Endothelial cell of umbilical vein (primary cell): ENCODE measurements at regions not wholly inside any gene's neighbourhood (a gene's known extent, or its start where the extent isn't known, plus 50 kb on each side); places are given as distances from the start of the nearest gene placed in this dataset.

Experiments used
- EZH2 ChIP-seq: IDR thresholded peaks from 2 replicates; pipeline ENCODE4 v1.6.1; 2012; ENCODE audit warnings: borderline replicate concordance, low read depth, mild to moderate bottlenecking, moderate library complexity, low read length, inconsistent platforms; ENCODE audit not compliant: severe bottlenecking
- FOS ChIP-seq: IDR thresholded peaks from 2 replicates; pipeline ENCODE4 v1.6.1; 2011; ENCODE audit warnings: mild to moderate bottlenecking, low read length, moderate library complexity, borderline replicate concordance; ENCODE audit not compliant: insufficient read depth
- GATA2 ChIP-seq: IDR thresholded peaks from 2 replicates; pipeline ENCODE4 v1.7.0; 2011; ENCODE audit warnings: low read depth, mild to moderate bottlenecking, moderate library complexity, mixed read lengths, low read length; ENCODE audit not compliant: insufficient read length, insufficient read depth
- JUN ChIP-seq: IDR thresholded peaks from 2 replicates; pipeline ENCODE4 v1.6.1; 2011; ENCODE audit warnings: borderline replicate concordance, low read depth; ENCODE audit not compliant: insufficient read length, insufficient read depth
- MYC ChIP-seq: IDR thresholded peaks from one replicate; pipeline ENCODE4 v1.6.1; 2011; ENCODE audit warnings: mild to moderate bottlenecking, low read depth, low read length
- POLR2A ChIP-seq: IDR thresholded peaks from 2 replicates; pipeline ENCODE4 v1.6.1; 2012; ENCODE audit warnings: low read depth, mild to moderate bottlenecking, control low read depth, low read length
- POLR2AphosphoS5 ChIP-seq: IDR thresholded peaks from 2 replicates; pipeline ENCODE4 v1.6.1; 2012; ENCODE audit warnings: low read depth, mild to moderate bottlenecking, control low read depth, low read length, moderate library complexity; ENCODE audit not compliant: insufficient read depth
- TF ChIP-seq, protein P1 (sequence below), 2 donors: IDR thresholded peaks; 1 replicate in 1 of 2; 2 replicates in 1 of 2; pipeline ENCODE4 v1.5.1; 2011; ENCODE audit warnings: low read length in 2 of 2, mild to moderate bottlenecking in 2 of 2, moderate library complexity in 2 of 2, control low read depth in 1 of 2, inconsistent platforms in 1 of 2, low read depth in 1 of 2; ENCODE audit not compliant: insufficient read depth in 1 of 2; ENCODE audit errors: extremely low read depth in 1 of 2
- TF ChIP-seq, protein P2 (sequence below): IDR thresholded peaks from 2 replicates; pipeline ENCODE4 v1.6.1; 2011; ENCODE audit not compliant: insufficient read depth, insufficient read length

DNA sequence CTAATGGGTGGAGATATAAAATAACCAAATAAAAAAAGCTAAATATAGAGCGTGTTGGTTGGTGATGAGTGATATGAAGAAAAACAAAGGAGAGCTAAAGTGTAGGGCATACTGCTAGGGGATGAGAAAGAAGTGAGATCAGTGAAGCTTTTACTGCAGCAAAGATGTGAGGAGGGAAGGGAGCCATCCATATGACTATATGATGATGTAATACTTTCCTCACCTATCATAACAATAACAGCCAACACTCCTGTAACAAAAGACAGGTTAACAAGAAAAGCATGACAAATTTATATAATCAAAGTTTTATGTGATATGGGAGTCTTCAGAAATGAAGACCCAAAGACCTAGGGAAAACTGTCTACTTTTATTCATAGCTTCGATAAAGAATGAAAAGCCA lies 57.4 kb upstream of the LRFN5 start:
- TF ChIP-seq POLR2A (no peak), EZH2 (no peak), MYC (no peak), POLR2AphosphoS5 (no peak), FOS (no peak), JUN (no peak), GATA2 (no peak)
- TF ChIP-seq, protein P1, sequence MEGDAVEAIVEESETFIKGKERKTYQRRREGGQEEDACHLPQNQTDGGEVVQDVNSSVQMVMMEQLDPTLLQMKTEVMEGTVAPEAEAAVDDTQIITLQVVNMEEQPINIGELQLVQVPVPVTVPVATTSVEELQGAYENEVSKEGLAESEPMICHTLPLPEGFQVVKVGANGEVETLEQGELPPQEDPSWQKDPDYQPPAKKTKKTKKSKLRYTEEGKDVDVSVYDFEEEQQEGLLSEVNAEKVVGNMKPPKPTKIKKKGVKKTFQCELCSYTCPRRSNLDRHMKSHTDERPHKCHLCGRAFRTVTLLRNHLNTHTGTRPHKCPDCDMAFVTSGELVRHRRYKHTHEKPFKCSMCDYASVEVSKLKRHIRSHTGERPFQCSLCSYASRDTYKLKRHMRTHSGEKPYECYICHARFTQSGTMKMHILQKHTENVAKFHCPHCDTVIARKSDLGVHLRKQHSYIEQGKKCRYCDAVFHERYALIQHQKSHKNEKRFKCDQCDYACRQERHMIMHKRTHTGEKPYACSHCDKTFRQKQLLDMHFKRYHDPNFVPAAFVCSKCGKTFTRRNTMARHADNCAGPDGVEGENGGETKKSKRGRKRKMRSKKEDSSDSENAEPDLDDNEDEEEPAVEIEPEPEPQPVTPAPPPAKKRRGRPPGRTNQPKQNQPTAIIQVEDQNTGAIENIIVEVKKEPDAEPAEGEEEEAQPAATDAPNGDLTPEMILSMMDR (IDR thresholded peaks at IDR 0.05; ENCODE audit: extremely low read depth in 1 of 2, insufficient read depth in 1 of 2, low read depth in 1 of 2, low read length in 2 of 2) = no peak
- TF ChIP-seq, protein P2, sequence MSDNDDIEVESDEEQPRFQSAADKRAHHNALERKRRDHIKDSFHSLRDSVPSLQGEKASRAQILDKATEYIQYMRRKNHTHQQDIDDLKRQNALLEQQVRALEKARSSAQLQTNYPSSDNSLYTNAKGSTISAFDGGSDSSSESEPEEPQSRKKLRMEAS = no peak
